NOMO-1 (cell line): ENCODE measurements at regions not wholly inside any gene's neighbourhood (a gene's known extent, or its start where the extent isn't known, plus 50 kb on each side); places are given as distances from the start of the nearest gene placed in this dataset.
A peak's percentile ranks its signal among the peaks of the same experiment; 100 is the strongest.

Experiments used
- DNase-seq, 2 experiments: peaks; one replicate each; lab custom pipeline; 2025; ENCODE audit not compliant: unreplicated experiment in 2 of 2; lab: John Stamatoyannopoulos, UW

DNA sequence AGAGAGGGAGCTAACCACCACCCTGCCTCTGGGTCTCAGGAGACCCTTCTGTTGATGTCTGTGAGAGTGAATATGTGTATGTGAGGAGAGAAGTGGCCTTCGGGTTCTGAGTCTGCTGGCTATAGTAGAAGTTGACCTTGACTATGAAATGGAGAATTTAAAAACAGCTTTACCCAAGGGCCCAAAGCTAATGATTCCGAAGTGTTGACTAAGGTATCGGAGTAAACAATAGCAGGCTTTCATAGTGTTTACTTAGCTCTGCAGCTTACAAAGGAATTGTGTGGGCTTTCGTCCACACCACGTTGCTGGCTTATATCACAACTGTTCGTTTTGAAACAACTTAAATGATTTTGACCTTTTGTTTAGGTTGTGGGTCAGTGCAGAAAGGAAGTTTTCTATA lies 126.5 kb upstream of the JAG1 start:
- DNase-seq = no peak

DNA sequence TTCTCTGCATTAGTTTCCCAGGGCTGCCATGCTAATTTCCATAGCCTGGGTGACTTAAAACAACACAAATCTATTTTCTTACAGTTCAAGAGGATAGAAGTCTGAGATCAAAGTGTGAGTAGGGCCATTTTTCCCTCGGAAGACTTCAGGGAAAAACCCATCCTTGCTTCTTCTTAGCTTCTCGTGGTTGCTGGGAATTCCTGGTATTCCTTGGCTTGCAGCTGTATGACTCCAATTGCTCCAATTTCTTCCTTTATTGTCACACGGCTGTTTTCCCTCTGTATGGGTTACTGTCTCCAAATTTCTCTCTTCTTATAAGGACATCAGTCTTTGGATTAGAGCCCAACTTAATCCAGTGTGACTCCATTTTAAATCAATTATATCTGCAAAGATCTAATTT lies 128.4 kb upstream of the JAG1 start:
- no peak for DNase-seq

DNA sequence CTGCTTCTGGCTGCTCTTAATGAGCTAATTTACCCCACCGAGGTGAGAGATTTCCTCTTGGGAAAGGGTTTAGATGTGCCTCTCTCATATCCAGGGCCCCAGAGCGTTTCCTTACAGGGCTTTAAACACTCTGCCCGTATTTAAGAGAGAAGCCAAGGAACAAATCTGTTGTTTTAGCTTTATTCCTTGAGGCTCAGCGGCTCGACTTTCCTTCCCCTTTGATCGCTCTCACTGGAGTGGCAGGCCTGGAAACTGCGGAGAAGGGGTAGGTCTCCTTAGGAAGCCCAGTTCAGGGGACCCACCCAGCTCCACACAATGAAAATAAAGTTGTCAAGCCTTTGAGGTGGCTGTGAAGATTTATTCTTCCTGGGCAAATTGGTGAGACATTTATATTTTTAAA lies 132.0 kb upstream of the JAG1 start:
- DNase-seq = no peak

DNA sequence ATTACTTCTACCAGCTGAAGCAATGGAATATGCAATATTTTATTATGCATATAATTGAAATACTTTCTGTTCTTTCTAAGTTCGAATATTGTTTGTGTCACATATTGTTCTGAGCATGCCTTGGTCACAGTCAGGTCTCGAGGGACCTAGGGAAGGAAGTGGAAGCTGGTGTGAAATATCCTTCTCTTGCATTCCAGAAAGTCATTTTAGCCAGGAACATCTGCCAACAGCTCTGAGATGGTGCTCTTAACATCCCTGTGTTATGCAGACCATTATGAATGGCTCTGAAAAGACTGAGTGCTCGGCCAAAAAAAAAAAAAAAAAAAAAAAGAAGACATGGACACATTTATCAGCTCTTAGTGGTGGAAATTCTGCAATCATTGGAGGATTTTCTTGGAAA lies 132.7 kb upstream of the JAG1 start:
- no peak for DNase-seq

- no peak for DNase-seq
Observed at GRCh38 chr20:10807013-10807412, 133.2 kb upstream of the JAG1 start.

DNA sequence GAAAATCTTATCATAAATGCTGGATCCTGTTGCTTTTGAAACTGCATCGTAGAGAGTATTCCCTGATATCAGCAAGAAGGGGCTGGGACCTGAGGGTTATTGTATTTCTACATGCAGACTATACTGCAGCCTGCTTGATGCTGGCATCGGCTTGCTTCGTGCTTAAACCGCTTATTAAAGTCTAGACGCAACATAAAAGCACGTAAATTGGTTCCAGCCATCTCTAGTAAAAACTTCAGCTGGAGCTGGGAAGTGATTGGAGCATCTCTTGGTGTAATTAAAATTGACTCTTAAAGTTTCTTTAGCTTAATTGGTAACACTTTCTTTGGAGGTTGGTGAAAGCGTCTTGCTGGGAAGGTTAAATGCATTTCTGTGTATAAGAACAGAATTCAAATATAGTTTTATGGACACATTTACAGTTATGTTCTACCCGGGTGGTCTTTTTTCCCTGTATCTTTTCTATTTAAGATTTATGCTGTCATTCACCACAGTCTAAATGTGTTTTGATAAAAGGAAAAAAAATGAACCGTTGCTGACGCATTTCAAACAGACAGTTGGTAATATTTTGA lies 139.0 kb upstream of the JAG1 start:
- no peak for DNase-seq

GRCh38 chr20:10823585-10823984 lies 149.8 kb upstream of the JAG1 start:
- no peak for DNase-seq

DNA sequence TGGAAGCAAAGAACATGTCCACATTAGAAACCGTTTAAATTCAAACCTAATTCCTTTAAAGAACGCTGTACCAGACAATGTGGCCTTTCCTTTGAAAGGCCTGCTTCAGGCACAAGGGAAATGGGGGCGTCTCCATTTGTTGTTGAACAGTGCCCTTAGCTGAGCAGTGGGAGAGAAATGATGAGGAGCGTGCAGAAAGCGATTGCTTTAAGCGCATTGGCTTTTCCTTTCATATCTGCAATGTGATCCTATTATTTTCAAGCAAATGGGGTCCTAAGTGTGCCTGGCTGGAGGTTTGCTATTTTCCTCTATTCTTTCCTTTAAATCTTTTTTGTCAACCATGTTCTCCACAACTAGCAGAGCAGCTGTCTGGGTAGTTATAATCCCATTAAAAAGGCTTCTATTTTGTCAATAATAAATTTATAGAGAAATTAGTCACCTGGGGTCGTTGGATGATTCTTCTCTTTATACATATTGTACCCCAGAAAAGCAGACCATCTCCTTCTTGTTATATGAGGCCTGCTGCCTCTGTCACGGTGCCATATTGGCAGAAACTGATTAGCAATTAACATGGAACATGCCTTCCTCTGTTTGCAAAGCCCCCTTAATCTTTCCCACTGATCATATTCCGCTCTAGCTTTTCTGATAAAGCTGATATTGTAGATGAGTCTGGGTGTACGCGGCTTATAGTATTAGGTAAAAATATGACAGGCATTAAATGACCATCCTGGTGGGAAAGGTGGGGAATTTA lies 151.1 kb upstream of the JAG1 start:
- DNase-seq = no peak

DNA sequence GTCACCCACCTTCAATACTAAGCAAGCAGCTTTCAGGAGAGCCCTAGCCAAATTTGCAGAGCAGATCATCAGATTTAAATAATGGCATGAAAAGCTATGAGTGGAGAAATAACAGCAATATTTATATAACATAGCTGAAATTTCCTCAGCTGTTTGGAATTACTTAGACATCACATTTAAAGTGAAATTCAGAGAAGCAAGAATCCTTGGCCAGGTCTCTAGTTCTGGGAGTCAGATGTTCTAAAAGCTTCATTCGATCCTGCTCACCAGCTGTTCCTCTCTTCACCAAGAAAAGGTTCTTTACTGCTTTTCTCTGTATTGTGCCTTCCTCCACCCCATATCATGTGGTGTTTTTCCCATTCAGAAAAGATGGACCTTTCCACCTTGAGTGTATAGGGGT lies 152.3 kb upstream of the JAG1 start:
- no peak for DNase-seq

DNA sequence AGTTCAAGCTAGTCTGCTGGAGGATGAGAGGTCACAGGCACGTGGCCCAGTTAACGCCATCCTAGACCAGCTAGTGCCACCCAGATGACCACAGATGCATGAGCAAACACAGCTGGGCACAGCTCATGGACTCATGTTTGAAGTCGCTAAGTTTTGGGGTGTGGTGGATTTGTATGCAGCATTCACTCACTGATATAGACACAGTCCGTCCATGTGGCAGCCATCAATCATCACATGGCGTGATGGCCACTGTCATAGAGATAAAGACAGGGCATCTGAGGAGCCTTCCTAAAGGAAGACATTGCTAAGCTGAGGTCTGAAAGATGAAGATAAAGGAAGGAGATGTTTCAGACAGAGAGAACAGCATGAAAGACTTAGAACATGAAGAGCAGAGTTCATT lies 154.4 kb upstream of the JAG1 start:
- DNase-seq = no peak

DNA sequence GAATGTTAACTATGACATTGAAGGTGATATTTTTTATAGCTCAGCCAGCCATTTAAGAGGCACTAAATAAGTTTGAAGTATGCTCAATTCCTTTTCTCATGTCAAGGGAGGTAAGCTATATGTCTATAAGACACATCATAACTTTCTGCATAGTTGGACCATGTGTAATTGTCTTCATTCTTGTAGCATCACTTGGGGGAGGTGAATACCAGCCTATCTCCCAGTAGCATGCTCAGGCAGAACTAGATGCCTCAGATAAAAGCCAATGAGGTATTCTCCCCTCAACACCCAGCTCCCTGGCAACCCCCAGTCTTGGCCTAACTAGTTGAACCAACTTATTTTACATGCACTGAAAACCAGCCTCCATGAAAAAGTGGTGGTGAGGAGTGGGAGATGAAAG lies 158.3 kb upstream of the JAG1 start:
- DNase-seq = no peak

- DNase-seq = no peak
Observed at GRCh38 chr20:10837901-10838300, 164.1 kb upstream of the JAG1 start.

DNA sequence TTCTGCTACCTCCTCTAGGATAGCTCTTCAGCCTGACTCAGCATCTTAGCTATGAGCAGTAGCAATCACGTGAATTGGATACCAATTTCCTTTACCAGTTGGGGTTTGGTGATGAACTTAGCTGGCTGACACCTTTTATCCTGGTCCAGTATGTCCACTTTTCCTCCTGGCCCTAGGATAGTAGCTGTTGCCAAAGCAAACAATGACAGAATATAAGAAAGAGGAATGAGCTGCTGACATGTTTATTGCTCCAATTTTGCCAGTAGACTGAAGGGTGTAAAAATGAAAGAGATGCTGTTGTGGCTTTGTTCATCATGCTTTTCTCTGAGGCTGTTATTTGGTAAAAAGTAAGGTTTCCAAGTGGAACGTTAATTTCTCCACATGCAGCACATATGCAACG lies 168.3 kb upstream of the JAG1 start:
- no peak for DNase-seq

DNA sequence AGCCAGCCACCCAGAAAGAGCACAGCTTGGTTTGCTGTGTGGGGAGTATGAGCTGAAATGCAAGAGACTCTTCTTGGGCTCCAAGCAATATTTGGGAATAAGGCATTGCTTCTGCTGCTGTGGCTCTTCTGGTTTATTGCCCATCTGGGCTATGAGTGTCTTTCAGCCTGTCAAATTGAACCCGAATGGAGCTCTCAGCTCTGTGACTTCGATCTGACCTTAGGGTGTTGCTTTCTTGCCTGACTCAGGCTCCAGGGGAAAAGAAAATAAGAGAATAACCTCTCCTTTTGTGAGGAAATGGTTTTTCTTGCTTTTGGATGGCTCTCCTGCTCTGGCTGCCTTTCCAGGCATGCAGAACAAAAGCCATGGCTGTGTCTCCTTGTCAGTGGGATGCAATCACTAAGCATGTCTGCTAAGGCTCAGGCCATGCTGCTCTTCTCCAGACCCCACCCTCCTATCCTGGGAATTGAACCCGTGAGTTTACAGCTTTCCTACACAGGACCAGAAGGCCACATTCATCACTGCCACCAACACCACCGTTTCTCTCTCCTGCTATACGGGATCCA lies 169.4 kb upstream of the JAG1 start:
- DNase-seq = no peak

- no peak for DNase-seq
Observed at GRCh38 chr20:10846766-10847165, 173.0 kb upstream of the JAG1 start.

GRCh38 chr20:10848810-10849370 lies 175.1 kb upstream of the JAG1 start:
- no peak for DNase-seq

DNA sequence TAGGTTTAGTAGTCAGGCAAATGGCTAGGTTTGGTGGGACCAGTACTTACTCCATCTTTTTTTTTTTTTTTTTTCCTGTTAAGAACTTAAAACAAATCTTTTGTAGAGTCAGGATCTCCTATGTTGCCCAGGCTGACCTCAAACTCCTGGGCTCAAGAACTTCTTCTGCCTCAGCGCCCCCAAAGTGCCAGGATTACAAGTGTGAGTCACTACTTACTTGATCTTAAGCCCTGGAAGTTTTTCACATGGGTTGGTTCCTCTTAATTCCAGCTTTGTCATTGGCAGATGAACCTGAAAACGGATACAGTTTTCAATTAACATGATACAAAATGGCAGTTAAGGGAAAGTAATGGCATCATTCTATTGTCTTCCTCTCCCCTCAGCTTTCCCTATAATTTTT lies 179.4 kb upstream of the JAG1 start:
- DNase-seq = no peak

DNA sequence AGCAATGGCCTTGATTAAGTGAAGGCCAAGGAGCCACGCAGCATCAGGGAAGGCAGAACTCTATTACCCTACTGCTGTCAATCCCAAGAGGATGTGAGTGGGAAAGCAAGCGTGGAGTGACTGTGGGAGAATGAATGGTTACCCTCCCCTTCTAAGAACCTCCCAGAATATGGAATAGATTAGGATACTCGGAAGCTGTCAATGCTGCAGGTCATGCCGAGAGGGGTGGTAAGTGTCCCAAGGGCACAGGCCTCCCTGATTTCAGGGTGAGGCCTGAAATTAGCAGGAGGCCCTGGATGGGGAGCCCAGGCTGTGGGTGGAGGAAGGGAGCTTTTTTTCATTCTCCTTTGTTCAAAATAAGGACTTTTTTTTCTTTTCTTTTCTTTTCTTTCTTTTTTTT lies 179.9 kb upstream of the JAG1 start:
- DNase-seq = no peak

DNA sequence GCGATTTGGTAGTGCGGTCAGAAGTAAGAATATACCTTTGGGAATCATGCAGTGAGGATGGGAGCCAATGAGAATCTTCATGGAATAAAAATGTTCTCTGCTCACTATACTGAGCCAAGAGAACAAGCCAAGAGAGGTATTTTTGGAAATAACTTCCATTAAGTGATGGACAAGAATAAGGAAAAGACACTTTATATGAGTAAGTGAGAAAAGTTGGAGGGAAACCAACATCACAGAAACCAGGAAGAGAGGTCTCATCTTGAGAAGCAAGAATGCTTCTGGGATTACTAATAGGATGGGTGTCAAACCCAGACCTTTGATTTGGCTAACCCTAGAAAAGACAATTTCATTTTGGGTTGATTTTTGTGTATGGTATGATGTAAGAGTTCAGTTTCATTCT lies 181.2 kb upstream of the JAG1 start:
- DNase-seq = no peak

DNA sequence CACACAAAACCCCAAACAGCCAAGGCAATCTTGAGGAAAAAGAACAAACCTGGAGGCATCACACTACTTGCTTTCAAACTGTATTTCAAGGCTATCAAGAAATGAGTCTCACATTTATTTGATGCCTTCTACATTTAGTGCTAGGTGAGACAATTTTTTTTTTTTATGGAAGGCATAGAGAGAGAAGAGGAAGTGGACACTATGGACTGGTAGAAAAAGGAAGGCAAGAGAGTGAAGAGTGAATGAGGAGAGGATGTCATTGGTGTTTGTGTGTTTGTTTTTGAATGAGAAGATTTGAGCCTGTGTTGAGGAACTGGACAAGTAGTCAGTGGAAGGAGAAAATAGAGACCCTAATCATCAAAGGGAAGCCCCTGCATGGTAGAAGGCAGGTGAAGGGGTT lies 182.0 kb upstream of the JAG1 start:
- peak in 1 of 2 experiments; percentile 21 for DNase-seq

- no peak for DNase-seq
Observed at GRCh38 chr20:10856237-10857015, 182.6 kb upstream of the JAG1 start.
